Stimulated activated CD8-positive, alpha-beta memory T cell treated with anti-CD3 and anti-CD28 coated beads, Interleukin-7, amount 100 ng/mL, for 4 hours (primary cell): ENCODE measurements at regions not wholly inside any gene's neighbourhood (a gene's known extent, or its start where the extent isn't known, plus 50 kb on each side); places are given as distances from the start of the nearest gene placed in this dataset.
"Not testable (repeated sequence)": the region's sequence is repeated elsewhere in the genome, so short reads cannot be mapped to it uniquely, and the experiment has no call there.

ENCODE experiments used
- DNase-seq, 2 donors: peaks; one replicate each; pipeline ENCODE4 v3.0.0-alpha.2; 2020; ENCODE audit warnings: low read depth in 2 of 2

GRCh38 chr2:61774351-61774750 is 79.5 kb downstream of the FAM161A start:
- DNase-seq: no peak

- no peak for DNase-seq
Observed at GRCh38 chr2:61771904-61772845, 81.7 kb downstream of the FAM161A start.

DNA sequence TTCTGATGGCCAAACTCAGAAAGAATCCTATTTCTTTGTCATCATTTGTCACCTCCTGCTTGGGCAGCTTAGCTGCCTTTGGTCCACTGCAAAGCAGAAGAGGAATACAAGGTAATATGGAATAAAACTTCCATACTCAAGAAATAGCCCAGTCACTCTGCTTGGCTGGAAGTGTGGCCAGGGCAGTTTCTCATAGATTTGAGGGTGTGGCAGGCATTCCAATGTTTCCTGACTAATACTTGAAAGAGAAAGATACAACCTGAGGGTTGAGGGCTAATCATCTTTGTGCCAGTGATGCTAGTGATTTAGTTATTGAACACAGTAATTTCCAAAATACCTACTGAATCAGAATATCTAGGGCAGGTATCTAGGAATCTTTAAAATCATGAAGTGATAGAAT is 83.1 kb downstream of the FAM161A start:
- DNase-seq: no peak

DNA sequence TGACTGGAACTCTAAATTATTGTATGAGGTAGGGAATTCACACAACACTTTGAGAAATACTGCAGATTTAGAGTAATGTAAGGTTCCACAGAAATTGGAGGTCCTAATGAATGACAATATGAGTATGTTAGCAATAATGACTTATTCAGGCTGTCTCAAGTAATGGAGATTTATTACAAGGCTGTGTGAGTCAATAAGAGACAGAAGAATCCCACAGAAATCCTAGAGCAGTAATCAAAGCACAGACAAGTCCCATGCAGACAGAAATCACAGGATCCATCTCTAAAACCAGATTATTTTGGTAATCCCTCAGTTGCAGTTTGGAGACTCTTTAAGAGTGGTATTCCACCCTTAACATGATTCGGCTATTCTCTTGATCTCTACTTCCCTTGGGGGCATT is 83.6 kb downstream of the FAM161A start:
- no peak for DNase-seq

GRCh38 chr2:61769093-61769675 is 84.7 kb downstream of the FAM161A start:
- DNase-seq: no peak

DNA sequence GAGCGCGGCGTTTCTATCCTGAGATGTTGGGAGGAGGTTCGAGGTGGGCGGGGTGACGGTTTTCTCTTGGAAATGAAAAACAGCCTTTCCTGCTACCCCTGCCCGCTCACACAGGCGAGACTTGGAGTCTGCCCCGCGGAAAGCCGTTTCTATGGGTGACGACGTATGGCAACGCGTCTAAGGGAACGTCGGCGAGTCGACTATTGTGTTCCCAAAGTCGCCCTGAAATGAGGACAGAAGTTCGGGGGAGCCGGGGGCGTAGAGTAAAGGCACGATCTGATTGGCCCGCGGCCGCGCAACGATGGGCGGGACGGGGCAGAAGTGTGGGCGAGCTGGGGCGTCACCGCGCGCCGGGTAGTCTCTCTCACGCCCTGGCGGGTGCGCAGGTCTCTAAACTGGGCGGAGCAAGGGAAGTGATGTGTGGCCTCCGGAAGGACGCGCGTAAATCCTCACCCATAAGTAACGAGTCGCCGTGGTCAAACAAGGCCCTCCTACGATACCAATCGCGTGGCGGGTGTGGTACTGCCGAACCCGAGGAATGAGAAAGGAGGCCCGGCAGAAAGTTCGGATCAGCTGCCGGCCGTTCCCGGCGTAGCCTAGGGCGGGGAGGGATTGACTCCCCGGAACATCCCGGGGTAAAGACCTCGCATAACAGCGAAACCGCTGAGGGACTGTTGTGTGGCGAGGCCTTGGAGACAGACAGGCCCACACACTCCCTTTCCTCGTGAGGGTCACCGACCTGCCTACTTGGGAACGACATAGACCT is 89.6 kb downstream of the FAM161A start:
- peak; percentile 95 to 96 for DNase-seq

- DNase-seq: no peak
Observed at GRCh38 chr2:61763605-61764034, 90.2 kb downstream of the FAM161A start.

- DNase-seq: no peak
Observed at GRCh38 chr2:61762292-61762691, 91.6 kb downstream of the FAM161A start.

DNA sequence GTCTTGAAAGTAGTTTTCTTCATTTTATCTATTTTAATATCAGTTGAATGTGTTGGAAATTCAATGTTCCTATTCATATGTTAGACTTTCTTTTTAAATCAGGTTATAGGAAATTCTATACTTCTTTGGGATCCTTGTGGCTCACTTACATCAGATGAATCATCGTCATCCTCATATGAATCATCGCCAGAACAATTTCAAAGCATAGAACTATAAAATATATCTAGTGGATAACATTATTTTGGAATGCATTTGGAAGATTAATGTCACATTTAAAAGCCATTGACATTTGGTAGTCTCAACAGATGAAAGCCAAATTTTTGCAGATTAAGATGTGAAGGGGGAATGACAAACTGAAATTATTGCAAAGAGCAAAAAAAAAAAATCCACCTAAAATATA is 94.1 kb downstream of the FAM161A start:
- DNase-seq: no peak

- DNase-seq: no peak
Observed at GRCh38 chr2:61759005-61759404, 94.9 kb downstream of the FAM161A start.

DNA sequence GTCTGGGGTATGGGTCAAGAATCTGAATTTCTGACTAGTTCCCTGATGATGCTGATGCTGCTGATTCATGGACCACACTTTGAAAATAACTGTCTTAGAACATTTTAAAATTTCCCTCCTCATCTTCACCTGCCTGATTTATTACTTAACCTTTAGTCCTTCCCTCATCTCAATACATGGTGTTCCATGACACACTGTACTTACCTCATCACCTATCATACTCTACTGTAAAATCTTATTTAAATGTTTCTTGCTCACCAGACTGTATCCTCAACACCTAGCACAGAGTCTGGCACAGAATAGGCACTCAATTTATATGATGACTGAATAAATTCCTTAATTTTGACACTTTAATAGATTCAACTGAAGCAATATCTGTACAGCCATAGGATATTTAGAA is 95.7 kb downstream of the FAM161A start:
- no peak for DNase-seq

GRCh38 chr2:61753512-61753911 is 100.3 kb downstream of the FAM161A start:
- DNase-seq: no peak

DNA sequence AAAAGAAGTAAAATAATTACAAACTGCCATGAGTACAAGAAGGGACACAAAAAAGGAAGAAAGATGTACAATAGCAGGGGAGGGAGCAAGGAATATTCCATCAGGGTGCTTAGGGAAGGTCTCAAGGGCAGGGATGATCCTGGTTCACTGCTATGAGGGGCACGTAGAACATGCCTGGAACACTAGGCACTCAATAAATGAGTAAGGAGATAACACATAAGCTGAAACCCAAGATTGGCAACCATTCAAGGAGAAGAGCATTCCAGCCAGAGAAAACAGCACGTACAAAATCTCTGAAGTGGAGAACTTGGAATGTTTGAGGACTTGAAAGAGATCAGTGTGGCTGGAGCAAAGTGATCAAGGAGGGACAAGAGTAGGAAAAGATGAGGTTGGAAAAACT is 103.2 kb downstream of the FAM161A start:
- no peak for DNase-seq

- no peak for DNase-seq
Observed at GRCh38 chr2:61742955-61743354, 110.9 kb downstream of the FAM161A start.

- no peak for DNase-seq
Observed at GRCh38 chr2:61737841-61738240, 116.0 kb downstream of the FAM161A start.

GRCh38 chr2:61736953-61737352 is 116.9 kb downstream of the FAM161A start:
- DNase-seq: no peak

DNA sequence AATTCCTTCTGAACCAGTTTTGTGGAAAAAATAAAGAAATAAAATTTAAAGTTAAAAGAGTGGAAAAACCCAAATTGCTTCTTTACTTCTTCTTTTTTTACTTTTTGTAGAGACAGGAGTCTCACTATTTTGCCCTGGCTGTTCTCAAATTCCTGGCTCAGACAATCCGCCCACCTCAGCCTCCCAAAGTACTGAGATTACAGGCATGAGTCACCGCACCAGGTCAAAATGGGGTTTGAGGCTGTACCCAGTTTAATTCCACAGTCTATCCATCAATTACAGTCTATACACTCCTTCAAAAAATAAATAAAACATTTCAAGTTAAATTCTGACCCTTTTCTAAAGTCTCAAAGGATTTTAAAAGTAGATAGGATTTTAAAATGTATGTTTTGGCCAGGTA is 120.3 kb downstream of the FAM161A start:
- no peak for DNase-seq

GRCh38 chr2:61732787-61733186 is 121.1 kb downstream of the FAM161A start:
- DNase-seq: no peak

DNA sequence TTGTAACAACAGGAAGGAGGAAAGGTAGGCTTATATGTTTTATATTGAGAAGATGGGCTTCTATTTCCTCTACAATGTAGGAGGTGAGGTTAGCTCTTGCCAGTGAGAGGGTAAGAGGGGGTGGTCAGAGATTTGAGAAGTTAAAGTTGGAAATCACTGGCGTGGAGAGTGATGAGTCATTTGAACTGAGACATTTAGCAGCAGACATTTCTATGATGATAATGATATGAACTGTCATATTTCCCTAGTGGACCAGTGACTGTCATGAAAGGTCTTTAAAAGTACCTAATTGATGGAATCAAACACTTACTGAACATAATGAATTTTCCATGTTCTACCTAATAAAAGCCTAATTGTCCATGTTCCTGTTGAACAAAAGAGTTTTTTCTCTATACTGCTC is 126.1 kb downstream of the FAM161A start:
- no peak for DNase-seq

DNA sequence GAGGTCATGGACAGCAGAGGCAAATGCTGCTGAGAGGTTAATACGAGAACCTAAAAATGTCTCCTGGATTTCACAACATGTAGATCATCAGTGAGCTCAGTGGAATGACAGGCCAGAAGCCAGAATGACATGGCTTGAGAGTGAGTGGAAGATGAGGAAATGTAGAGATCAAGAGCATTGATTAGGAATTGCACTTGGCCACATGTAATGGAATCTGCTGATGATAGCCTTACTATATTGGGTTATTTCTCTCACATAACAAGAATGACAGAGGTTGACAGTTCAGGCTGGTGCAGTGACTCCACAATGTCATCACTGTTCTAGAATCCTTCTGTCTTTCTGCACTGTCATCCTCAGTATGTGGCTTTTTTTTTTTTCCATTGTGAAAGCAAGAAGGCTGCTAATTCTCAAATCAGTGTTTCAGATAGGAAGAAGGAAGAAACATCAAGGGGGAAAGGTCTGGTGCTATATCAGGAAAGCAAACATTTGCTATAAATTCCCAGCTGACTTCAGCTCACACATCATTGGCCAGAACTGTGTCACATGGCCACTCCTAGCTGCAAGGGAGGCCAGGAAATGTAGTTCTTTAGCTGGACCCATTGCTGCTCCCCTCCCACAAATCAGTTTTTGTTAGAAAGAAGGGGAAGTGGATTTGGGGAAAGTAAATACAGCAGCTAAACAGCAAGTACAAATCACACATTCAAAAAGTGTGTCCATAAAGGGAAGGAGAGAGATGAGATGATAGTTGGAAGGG is 127.2 kb downstream of the FAM161A start:
- no peak for DNase-seq

DNA sequence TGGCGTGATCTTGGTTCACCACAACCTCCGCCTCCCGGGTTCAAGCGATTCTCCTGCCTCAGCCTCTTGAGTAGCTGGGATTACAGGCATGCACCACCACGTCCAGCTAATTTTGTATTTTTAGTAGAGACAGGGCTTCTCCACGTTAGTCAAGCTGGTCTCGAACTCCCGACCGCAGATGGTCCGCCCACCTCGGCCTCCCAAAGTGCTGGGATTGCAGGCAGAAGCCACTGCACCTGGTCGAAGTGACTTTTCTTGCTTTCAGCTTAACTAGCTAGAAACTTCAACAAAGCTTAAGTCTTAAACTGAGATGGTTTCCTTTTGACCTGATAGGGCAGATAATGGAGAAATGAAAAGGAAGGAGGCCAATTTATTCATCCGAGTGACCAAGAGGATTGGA is 130.5 kb downstream of the FAM161A start:
- DNase-seq: not testable (repeated sequence)

DNA sequence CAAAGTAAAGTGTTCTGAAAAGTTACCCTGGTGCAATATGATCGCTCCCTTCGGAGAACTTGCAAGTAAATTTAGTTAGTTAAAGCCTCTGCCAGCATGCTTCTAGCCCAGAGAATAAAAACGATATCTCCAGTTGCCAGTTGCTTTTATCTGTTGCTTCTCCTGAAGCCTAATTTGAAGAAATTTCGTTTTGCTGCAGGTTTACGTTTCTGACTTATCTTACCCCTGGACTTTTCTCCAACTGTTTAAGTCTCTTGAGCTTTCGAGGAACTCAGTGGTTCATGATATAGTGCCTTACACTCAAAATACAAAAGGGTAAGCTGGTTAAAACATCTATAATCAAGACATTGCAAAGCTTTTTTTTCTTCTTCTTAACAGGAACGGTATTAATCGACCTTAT is 131.1 kb downstream of the FAM161A start:
- no peak for DNase-seq
